ENCODE measurements at regions not wholly inside any gene's neighbourhood (a gene's known extent, or its start where the extent isn't known, plus 50 kb on each side); places are given as distances from the start of the nearest gene placed in this dataset.

DNA sequence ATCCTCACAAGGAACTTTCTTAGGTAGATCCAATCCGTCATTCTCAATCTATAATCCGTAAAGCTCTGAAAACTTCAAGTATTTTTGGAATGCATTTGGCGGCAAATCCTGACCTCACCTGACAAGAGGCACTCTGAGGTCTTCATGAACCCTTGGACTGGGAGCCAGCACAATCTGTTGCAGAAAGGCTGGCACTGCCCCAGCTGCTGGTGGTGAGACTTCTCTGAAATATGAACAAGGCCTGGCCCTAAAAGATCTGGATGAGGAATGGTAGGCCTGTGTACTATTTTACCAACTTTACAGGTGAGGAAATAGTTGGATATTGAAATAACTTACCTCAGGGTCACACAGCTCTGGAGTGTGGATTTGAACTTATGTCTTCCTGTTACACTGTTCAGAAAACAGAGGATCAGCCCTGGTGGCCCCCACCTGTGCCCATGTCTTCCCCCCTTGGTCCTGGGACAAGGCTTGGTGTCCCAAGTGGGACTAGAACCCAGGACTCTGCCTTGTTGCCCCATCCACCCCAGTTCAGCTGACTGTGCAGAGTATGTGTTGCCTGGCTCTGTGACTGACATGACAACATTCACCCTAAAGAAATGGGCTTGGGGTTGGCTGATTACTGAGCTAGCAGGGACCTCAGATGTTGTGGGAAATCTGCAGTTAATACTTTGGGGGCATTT, 471.4 kb downstream of the MN1 start:
- intact Hi-C loops (cut with DNase I, micrococcal nuclease), result no loop called here
- Histone ChIP-seq H3K36me3 (ENCODE audit: low read depth) (no peaks in the 10 kb centered on the region), H3K9me3 (no peaks in the 10 kb centered on the region), H3K4me3 (no peak overlapping the region), H3K4me1 (ENCODE audit: low read depth) (no peaks in the 10 kb centered on the region)
- DNase-seq (no peak), ATAC-seq (no peak)
- TF ChIP-seq, protein P1, sequence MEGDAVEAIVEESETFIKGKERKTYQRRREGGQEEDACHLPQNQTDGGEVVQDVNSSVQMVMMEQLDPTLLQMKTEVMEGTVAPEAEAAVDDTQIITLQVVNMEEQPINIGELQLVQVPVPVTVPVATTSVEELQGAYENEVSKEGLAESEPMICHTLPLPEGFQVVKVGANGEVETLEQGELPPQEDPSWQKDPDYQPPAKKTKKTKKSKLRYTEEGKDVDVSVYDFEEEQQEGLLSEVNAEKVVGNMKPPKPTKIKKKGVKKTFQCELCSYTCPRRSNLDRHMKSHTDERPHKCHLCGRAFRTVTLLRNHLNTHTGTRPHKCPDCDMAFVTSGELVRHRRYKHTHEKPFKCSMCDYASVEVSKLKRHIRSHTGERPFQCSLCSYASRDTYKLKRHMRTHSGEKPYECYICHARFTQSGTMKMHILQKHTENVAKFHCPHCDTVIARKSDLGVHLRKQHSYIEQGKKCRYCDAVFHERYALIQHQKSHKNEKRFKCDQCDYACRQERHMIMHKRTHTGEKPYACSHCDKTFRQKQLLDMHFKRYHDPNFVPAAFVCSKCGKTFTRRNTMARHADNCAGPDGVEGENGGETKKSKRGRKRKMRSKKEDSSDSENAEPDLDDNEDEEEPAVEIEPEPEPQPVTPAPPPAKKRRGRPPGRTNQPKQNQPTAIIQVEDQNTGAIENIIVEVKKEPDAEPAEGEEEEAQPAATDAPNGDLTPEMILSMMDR (IDR thresholded peaks at IDR 0.05), result no peak

DNA sequence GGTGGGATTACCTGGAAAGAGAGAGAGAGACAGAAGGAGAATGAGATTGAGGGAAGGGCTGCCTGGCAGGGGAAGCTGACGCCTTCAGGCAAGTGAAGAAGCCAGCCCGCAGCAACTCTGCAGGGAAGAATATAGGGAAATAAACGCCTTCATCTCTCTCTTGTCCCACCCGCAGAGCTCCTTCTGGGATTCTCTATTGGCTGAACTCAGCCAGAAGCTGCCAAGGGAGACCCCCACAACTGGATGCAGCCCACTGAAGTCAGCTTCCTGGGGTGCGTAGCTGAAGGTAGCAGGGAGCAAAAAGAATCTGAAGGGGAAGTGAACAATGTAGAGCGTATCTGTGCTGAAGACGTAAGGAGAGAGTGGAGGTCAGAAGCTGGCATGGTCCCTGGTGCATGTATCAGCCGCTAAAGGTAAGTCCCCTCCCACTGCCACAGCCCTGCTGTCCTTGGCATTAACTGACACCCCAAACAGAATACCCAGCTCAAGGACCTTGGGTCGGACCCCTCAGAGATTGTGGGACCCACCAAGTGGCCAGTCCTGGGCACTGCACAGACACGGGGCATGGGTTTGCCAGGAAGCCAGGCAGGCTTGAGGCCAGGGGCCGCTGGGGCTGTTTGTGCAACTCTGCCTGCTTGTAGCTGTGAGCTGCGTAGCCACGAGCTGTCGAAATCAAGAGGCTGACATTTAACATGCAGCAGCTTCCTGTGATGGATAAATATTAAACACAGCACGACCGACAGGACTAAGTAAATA, 469.9 kb downstream of the MN1 start:
- Histone ChIP-seq H3K9me3 (no peaks in the 10 kb centered on the region), H3K36me3 (ENCODE audit: low read depth) (no peaks in the 10 kb centered on the region), H3K4me1 (ENCODE audit: low read depth) (no peaks in the 10 kb centered on the region), H3K4me3 (no peak overlapping the region)
- intact Hi-C loops (cut with DNase I, micrococcal nuclease), result no loop called here
- ATAC-seq, result peak; percentile 46
- DNase-seq, result peak in 1 of 3 donors; percentile 27
- TF ChIP-seq, protein P1 (IDR thresholded peaks at IDR 0.05), result no peak

DNA sequence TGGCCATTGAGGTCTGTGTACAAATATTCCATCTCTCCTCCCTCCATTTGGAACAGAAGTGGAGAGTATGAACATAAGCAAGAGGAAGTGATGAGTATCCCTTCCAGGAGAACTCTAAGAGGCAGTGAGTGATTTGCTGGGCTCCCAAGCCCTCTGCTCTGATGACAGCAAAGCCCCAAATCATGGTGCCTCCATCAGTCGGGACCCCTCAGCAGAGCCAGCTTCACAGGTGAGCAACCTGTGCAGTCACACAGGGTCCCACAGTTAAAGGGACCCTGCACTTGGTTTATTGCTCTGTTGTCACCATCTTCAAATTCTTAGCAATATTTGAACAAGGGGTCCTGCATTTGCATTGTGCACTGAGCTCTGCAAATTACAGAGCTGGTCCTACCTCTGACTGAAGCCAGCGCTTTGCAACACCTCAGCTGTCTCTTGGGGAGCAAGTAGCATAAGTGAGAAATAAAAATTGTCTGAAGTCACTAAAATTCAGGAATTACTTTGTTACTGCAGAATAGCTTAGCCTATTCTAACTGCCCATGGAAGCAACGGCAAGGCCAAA, 466.4 kb downstream of the MN1 start:
- DNase-seq (no peak), ATAC-seq (no peak)
- Histone ChIP-seq H3K36me3 (ENCODE audit: low read depth) (no peaks in the 10 kb centered on the region), H3K9me3 (no peaks in the 10 kb centered on the region), H3K4me3 (no peak overlapping the region), H3K4me1 (ENCODE audit: low read depth) (no peaks in the 10 kb centered on the region)
- TF ChIP-seq, protein P1 (IDR thresholded peaks at IDR 0.05), result no peak
- intact Hi-C loops (cut with DNase I, micrococcal nuclease), result no loop called here

DNA sequence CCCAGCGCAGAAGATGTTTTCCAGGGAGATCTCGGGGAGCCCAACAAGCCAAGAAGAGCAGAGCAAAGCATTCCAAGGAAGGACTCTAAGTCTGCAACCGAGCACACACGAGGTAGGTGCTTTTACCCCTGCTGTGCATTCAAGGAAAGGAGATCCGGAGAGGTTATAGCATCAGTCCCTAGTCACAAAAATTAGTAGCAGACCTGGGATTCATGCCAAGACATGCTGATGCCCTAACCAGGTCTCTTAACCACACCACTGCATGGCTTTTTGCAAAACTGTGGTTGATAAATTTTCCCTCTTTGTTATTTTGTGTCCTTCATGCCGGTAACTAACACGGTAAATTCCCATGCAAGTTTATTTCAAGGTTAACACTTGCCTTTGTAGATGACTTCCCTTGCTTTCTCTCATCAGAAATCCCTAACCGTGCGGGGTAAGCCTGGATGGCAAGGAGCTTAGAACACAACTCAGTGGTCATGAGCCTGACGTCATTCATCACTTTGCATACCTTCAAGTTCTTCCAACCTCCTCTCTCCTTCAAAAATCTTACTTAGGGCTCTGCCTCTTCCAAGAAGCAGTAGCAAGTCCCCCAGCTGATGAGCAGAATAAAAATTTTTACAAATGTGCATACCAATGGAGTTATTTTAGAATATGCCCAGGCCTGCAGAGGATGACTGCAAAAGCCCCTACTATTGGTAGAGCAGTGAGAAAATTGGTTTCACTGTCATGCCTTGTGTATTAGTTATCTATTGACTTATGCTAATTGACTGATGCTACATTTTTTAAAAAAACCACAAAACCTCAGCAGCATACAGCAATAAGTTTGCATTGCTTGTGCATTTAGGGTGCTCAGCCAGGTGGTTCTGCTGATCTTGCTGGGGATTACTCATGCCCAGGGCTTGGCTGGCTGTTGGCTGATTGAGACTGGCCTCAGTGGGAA, 465.1 kb downstream of the MN1 start:
- Histone ChIP-seq H3K4me3 (no peak overlapping the region), H3K4me1 (ENCODE audit: low read depth) (no peaks in the 10 kb centered on the region), H3K36me3 (ENCODE audit: low read depth) (no peaks in the 10 kb centered on the region), H3K9me3 (no peaks in the 10 kb centered on the region)
- TF ChIP-seq, protein P1 (IDR thresholded peaks at IDR 0.05), result no peak
- ATAC-seq (no peak), DNase-seq (no peak)
- intact Hi-C loops (cut with DNase I, micrococcal nuclease), result no loop called here

DNA sequence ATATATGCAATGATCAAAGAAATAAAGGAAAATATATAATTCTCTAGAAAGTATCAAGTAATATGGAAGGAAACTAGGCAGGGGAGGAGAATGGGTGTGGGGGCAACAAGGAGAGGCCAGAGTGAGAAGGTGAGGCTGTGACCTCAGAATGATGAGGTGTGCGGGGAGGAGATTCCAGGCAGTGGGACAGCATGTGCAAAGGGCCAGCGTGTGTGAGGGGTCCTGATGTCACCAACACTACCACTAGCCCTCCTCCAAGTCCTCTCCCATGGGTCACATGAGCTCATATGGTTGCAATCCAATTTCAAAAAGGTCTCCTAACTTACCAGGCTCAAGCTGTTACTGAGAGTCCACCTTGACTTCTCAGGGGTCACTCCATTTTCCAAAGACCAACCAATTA, 463.9 kb downstream of the MN1 start:
- DNase-seq (no peak), ATAC-seq (no peak)
- Histone ChIP-seq H3K4me1 (ENCODE audit: low read depth) (no peaks in the 10 kb centered on the region), H3K4me3 (no peak overlapping the region), H3K9me3 (peaks cover 5% of the 10 kb centered on the region), H3K36me3 (ENCODE audit: low read depth) (no peaks in the 10 kb centered on the region)
- TF ChIP-seq, protein P1 (IDR thresholded peaks at IDR 0.05), result no peak
- intact Hi-C loops (cut with DNase I, micrococcal nuclease), result no loop called here
